PC-9 (cell line): ENCODE measurements at regions not wholly inside any gene's neighbourhood (a gene's known extent, or its start where the extent isn't known, plus 50 kb on each side); places are given as distances from the start of the nearest gene placed in this dataset.

Experiments used
- BruUV-seq: library from RNA; stranded (reverse); fragments of 400-500 nt; replicated peaks from 2 replicates; lab custom pipeline; 2021; lab: Mats Ljungman, UMichigan
- CTCF ChIA-PET: fragments of 300-600 bp; sonication (Branson Sonifier 250); formaldehyde crosslinking; loops from one replicate; lab custom pipeline; 2022; ENCODE audit warnings: antibody characterized with exemption; lab: Charles Lee
- POLR2A ChIA-PET: fragments of 300-600 bp; sonication (Branson Sonifier 250); formaldehyde crosslinking; loops from one replicate; lab custom pipeline; 2022; ENCODE audit warnings: antibody characterized with exemption; ENCODE audit not compliant: unreplicated experiment; lab: Charles Lee
- DNase-seq, 2 experiments: peaks; one replicate each; pipeline versions ENCODE4 v3.0.0 to v3.0.0-alpha.2; 2015 to 2022; ENCODE audit warnings: mixed read lengths in 1 of 2
- H2AFZ ChIP-seq: fragments of 200-600 bp; sonication (generic); 2 replicates; pipeline ENCODE4 v1.8.1; 2017; ENCODE audit warnings: antibody characterized with exemption
- H3F3A ChIP-seq: fragments of 200-600 bp; sonication (generic); 2 replicates; pipeline ENCODE4 v1.8.1; 2017; ENCODE audit warnings: antibody characterized with exemption, mild to moderate bottlenecking, low read depth; ENCODE audit not compliant: insufficient read depth
- H3K27ac ChIP-seq: fragments of 200-600 bp; sonication (generic); 2 replicates; pipeline ENCODE4 v1.6.1; 2016; ENCODE audit warnings: mixed run types
- H3K27me3 ChIP-seq: fragments of 200-600 bp; sonication (generic); 2 replicates; pipeline ENCODE4 v1.6.1; 2016; ENCODE audit warnings: low read depth, mixed run types; ENCODE audit not compliant: insufficient read depth
- H3K36me3 ChIP-seq: fragments of 200-600 bp; sonication (generic); 2 replicates; pipeline ENCODE4 v1.6.1; 2016; ENCODE audit warnings: low read depth, mixed run types
- H3K4me1 ChIP-seq: fragments of 200-600 bp; sonication (generic); replicated peaks from 2 replicates; pipeline ENCODE4 v1.6.1; 2016; ENCODE audit warnings: mixed run types; ENCODE audit not compliant: insufficient read depth
- H3K4me2 ChIP-seq: fragments of 200-600 bp; sonication (generic); 2 replicates; pipeline ENCODE4 v1.6.1; 2017; ENCODE audit warnings: mixed run types
- H3K4me3 ChIP-seq: fragments of 200-600 bp; sonication (generic); 2 replicates; pipeline ENCODE4 v1.6.1; 2016; ENCODE audit warnings: mixed run types
- H3K79me2 ChIP-seq: fragments of 200-600 bp; sonication (generic); 2 replicates; pipeline ENCODE4 v1.6.1; 2017; ENCODE audit warnings: low read depth, mixed run types
- H3K9me2 ChIP-seq: fragments of 200-600 bp; sonication (generic); 2 replicates; pipeline ENCODE4 v1.8.1; 2017; ENCODE audit warnings: mild to moderate bottlenecking; ENCODE audit not compliant: insufficient read depth
- H3K9me3 ChIP-seq: fragments of 200-600 bp; sonication (generic); 2 replicates; pipeline ENCODE4 v1.8.1; 2016; ENCODE audit warnings: low read depth; ENCODE audit not compliant: insufficient read depth
- H4K20me1 ChIP-seq: fragments of 200-600 bp; sonication (generic); 2 replicates; pipeline ENCODE4 v1.8.1; 2017; ENCODE audit not compliant: insufficient read depth
- EZH2 ChIP-seq: fragments of 200-600 bp; sonication (generic); IDR thresholded peaks from 2 replicates; pipeline ENCODE4 v1.8.0; 2017; ENCODE audit warnings: antibody characterized with exemption, low read depth
- intact Hi-C: fragments of 100-400 bp; cut with micrococcal nuclease; formaldehyde crosslinking; loops from one replicate; pipeline ENCODE4 v1.10.0; 2022; ENCODE audit not compliant: unreplicated experiment
- TF ChIP-seq, protein P1 (sequence below): fragments of 200-600 bp; sonication (generic); conservative IDR thresholded peaks from 2 replicates; pipeline ENCODE4 v1.6.1; 2017; ENCODE audit warnings: mixed run types, antibody characterized with exemption, mild to moderate bottlenecking, moderate library complexity

DNA sequence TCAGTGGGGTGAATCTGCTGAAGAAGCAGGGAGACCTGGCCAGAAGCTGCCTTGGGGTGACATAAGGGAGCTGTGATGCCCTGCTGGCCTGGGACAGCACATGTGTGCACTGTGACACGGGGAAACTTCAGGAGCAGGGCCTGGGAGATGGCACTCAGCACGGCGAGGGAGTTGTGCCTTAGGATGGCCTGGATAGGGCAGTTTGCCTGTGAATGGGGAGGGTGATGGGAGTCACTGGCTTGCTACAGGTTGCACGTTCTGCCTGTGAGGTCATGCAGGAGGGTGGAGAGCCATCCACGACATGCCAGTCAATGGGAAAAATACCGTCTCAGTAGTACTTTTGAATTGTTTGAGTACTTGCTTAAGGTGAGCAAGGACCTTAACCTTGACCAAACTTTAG, 76.8 kb upstream of the UBE3A start:
- BruUV-seq = no TSS peak
- no peaks in the 10 kb centered on the region for H3F3A ChIP-seq
- H3K4me3 ChIP-seq = no peak overlapping the region
- H3K4me1 ChIP-seq = no peaks in the 10 kb centered on the region
- no peaks in the 10 kb centered on the region for H3K79me2 ChIP-seq
- no peak overlapping the region for H2AFZ ChIP-seq
- H3K36me3 ChIP-seq = no peaks in the 10 kb centered on the region
- ChIA-PET POLR2A (no interaction called here), CTCF (no interaction called here)
- no peak overlapping the region for H3K4me2 ChIP-seq
- no peaks in the 10 kb centered on the region for H3K9me3 ChIP-seq
- H4K20me1 ChIP-seq = no peaks in the 10 kb centered on the region
- intact Hi-C loops = no loop called here
- peaks cover 11% of the 10 kb centered on the region for H3K27me3 ChIP-seq
- DNase-seq = no peak
- H3K27ac ChIP-seq = no peak overlapping the region
- no peak for TF ChIP-seq EZH2
- TF ChIP-seq, protein P1, sequence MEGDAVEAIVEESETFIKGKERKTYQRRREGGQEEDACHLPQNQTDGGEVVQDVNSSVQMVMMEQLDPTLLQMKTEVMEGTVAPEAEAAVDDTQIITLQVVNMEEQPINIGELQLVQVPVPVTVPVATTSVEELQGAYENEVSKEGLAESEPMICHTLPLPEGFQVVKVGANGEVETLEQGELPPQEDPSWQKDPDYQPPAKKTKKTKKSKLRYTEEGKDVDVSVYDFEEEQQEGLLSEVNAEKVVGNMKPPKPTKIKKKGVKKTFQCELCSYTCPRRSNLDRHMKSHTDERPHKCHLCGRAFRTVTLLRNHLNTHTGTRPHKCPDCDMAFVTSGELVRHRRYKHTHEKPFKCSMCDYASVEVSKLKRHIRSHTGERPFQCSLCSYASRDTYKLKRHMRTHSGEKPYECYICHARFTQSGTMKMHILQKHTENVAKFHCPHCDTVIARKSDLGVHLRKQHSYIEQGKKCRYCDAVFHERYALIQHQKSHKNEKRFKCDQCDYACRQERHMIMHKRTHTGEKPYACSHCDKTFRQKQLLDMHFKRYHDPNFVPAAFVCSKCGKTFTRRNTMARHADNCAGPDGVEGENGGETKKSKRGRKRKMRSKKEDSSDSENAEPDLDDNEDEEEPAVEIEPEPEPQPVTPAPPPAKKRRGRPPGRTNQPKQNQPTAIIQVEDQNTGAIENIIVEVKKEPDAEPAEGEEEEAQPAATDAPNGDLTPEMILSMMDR = no peak
- H3K9me2 ChIP-seq = no peaks in the 10 kb centered on the region

DNA sequence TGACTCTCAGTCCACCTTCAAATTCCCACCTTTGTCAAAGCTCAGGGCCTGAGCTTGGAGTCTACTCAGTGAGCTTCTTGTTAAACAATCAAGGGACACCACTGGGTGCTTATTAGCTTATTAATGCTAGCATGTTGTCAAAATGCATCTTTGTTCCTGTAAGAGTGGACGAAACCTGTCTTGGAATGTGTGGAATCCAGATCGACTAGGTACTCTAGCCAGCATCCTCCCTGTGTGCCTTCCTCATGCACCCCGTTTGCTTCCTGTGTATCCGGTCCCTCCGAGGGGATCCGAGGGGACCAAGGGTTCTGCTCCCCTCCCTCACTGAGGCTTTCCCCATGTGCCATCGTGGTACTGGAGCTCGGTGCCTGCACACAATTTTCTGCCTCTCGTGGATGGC, 75.7 kb upstream of the UBE3A start:
- Histone ChIP-seq H3K4me2 (no peak overlapping the region), H4K20me1 (no peaks in the 10 kb centered on the region), H3F3A (no peaks in the 10 kb centered on the region), H3K36me3 (no peaks in the 10 kb centered on the region), H3K27ac (no peak overlapping the region), H3K4me1 (no peaks in the 10 kb centered on the region), H3K9me3 (no peaks in the 10 kb centered on the region), H3K4me3 (no peak overlapping the region), H3K27me3 (peaks cover 11% of the 10 kb centered on the region), H2AFZ (no peak overlapping the region), H3K9me2 (no peaks in the 10 kb centered on the region), H3K79me2 (no peaks in the 10 kb centered on the region)
- ChIA-PET CTCF (no interaction called here), POLR2A (no interaction called here)
- no TSS peak for BruUV-seq
- DNase-seq = no peak
- TF ChIP-seq EZH2 = no peak
- intact Hi-C loops = no loop called here

DNA sequence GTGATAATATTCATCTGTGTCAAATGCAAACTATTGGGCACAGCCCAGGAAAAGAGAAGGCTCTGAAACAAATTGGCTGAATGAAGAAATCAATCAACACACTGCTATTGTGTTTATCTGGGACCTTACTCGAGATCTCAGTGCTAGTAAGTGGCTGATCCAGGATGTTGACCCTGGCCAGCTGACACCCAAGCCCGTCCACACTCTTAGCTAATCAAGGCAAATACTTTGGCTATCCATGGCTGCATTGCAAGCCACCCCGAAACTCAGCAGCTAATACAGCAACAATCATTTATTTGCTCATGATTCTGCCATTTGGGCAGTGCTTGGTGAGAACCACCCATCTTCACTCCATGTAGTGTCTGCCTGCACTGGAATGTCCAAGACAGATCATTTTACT, 74.1 kb upstream of the UBE3A start:
- CTCF ChIA-PET = no interaction called here
- TF ChIP-seq EZH2 = no peak
- TF ChIP-seq, protein P1 = no peak
- intact Hi-C loops = no loop called here

DNA sequence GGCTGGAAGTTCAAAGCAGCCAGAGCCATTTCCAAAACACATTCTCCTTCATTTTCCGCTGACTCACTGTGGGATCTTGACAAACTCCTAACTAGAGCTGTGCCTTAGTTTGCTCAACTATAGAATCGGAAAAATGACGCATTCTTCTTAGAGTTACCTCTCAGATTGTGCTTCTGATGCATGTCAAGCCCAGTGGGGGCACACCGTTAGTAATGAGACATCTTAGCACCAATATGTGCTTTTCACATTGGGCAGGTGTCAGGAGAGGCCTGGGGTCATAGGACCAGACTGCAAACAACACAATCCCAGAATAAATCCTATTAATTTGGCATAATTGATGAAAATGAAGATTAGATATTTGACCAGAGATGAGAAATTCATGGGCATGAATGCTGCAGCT, 71.3 kb upstream of the UBE3A start:
- Histone ChIP-seq H3K27me3 (peaks cover 2% of the 10 kb centered on the region; the same call in 1 of the 2 replicates), H3K79me2 (no peaks in the 10 kb centered on the region), H3K36me3 (no peaks in the 10 kb centered on the region), H3K4me2 (no peak overlapping the region), H4K20me1 (no peaks in the 10 kb centered on the region), H3K4me3 (no peak overlapping the region), H3K9me3 (no peaks in the 10 kb centered on the region), H3K4me1 (no peaks in the 10 kb centered on the region), H3K9me2 (no peaks in the 10 kb centered on the region), H2AFZ (no peak overlapping the region), H3K27ac (no peak overlapping the region), H3F3A (no peaks in the 10 kb centered on the region)
- DNase-seq = no peak
- ChIA-PET CTCF (no interaction called here), POLR2A (no interaction called here)
- BruUV-seq = no TSS peak
- intact Hi-C loops = no loop called here
- TF ChIP-seq EZH2 = no peak
- TF ChIP-seq, protein P1 = no peak

More for the DNA sequence above, 74.1 kb upstream of the UBE3A start:
- no peaks in the 10 kb centered on the region for H3K36me3 ChIP-seq
- H3F3A ChIP-seq = no peaks in the 10 kb centered on the region
- H3K9me3 ChIP-seq = no peaks in the 10 kb centered on the region
- no peak overlapping the region for H2AFZ ChIP-seq
- no peaks in the 10 kb centered on the region for H4K20me1 ChIP-seq
- no peak for DNase-seq
- BruUV-seq = no TSS peak
- no peak overlapping the region for H3K4me3 ChIP-seq
- H3K4me2 ChIP-seq = no peak overlapping the region
- POLR2A ChIA-PET = no interaction called here
- H3K9me2 ChIP-seq = no peaks in the 10 kb centered on the region
- H3K27ac ChIP-seq = no peak overlapping the region
- H3K4me1 ChIP-seq = no peaks in the 10 kb centered on the region
- no peaks in the 10 kb centered on the region for H3K79me2 ChIP-seq
- H3K27me3 ChIP-seq = peaks cover 13% of the 10 kb centered on the region
